Nephron progenitor cell (in vitro differentiated cells): ENCODE measurements at regions not wholly inside any gene's neighbourhood (a gene's known extent, or its start where the extent isn't known, plus 50 kb on each side); places are given as distances from the start of the nearest gene placed in this dataset.

Source experiments
- DNase-seq: peaks from one replicate; pipeline ENCODE4 v3.0.0; 2021
- H3K27ac Mint-ChIP-seq: 2 replicates; pipeline ENCODE4 v1.8.0; 2021; ENCODE audit warnings: mild to moderate bottlenecking, moderate library complexity, mixed read lengths
- H3K27me3 Mint-ChIP-seq: 2 replicates; pipeline ENCODE4 v1.8.0; 2021; ENCODE audit warnings: mild to moderate bottlenecking, low read depth, mixed read lengths; ENCODE audit not compliant: poor library complexity
- H3K36me3 Mint-ChIP-seq: 2 replicates; pipeline ENCODE4 v1.8.0; 2021; ENCODE audit warnings: low read depth, mixed read lengths
- H3K4me1 Mint-ChIP-seq: 2 replicates; pipeline ENCODE4 v1.8.0; 2021; ENCODE audit warnings: mixed read lengths
- H3K4me3 Mint-ChIP-seq: 2 replicates; pipeline ENCODE4 v1.8.0; 2021; ENCODE audit warnings: mild to moderate bottlenecking, moderate library complexity, mixed read lengths
- H3K9me3 Mint-ChIP-seq: 2 replicates; pipeline ENCODE4 v1.8.0; 2021; ENCODE audit warnings: mild to moderate bottlenecking, moderate library complexity, mixed read lengths
- TF ChIP-seq, protein P1 (sequence below): fragments of 200-600 bp; sonication (generic); IDR thresholded peaks from 2 replicates; pipeline ENCODE4 v1.5.0; 2021; ENCODE audit warnings: antibody characterized with exemption

DNA sequence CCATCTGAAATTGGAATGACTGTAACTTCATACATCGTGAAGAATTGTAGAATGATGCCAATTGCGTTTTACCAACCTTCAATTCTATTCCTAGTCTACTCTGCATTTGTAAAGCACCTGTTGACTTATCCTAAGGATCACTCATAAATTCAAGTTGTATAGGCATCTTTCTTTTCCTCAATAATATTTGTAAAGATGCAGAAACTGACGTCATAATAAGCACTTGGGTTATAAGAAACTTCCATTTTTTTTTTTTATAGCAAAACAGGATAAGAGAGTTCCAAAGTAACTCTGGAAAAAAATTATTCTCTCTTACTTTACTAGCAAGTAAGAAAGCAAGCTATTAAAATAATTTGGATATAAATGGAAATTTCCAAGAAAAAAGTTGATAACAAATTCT, 1377.4 kb upstream of the ACVR2A start:
- no peaks in the 10 kb centered on the region for H3K36me3 Mint-ChIP-seq
- TF ChIP-seq, protein P1, sequence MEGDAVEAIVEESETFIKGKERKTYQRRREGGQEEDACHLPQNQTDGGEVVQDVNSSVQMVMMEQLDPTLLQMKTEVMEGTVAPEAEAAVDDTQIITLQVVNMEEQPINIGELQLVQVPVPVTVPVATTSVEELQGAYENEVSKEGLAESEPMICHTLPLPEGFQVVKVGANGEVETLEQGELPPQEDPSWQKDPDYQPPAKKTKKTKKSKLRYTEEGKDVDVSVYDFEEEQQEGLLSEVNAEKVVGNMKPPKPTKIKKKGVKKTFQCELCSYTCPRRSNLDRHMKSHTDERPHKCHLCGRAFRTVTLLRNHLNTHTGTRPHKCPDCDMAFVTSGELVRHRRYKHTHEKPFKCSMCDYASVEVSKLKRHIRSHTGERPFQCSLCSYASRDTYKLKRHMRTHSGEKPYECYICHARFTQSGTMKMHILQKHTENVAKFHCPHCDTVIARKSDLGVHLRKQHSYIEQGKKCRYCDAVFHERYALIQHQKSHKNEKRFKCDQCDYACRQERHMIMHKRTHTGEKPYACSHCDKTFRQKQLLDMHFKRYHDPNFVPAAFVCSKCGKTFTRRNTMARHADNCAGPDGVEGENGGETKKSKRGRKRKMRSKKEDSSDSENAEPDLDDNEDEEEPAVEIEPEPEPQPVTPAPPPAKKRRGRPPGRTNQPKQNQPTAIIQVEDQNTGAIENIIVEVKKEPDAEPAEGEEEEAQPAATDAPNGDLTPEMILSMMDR = no peak
- peaks cover 5% of the 10 kb centered on the region for H3K4me1 Mint-ChIP-seq
- peaks cover 22% of the 10 kb centered on the region for H3K9me3 Mint-ChIP-seq
- H3K27me3 Mint-ChIP-seq = no peaks in the 10 kb centered on the region
- no peak for DNase-seq
- no peak overlapping the region for H3K27ac Mint-ChIP-seq
- no peak overlapping the region for H3K4me3 Mint-ChIP-seq

DNA sequence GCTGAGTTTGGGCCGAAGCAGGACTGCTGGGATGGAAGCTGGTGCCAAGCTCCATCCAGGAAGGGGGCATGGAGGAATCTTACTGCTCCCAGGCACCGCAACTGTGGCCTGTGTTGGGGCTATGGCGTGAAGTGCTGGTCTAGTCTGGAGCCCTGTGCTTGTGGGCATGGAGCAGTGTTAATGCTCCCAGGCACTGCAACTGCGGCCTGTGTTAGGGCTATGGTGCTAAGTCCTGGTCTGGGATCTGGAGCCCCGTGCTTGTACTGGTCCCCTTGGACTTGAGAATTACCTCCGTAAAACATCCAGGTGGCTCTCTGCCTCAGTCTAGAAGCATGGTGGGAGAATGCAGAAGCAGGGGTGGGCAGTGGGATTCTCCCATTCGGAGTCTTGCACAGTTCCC, 1379.4 kb upstream of the ACVR2A start:
- H3K4me1 Mint-ChIP-seq = peaks cover 5% of the 10 kb centered on the region
- H3K4me3 Mint-ChIP-seq = no peak overlapping the region
- DNase-seq = no peak
- H3K36me3 Mint-ChIP-seq = peaks cover 4% of the 10 kb centered on the region
- peaks cover 39% of the 10 kb centered on the region for H3K9me3 Mint-ChIP-seq
- TF ChIP-seq, protein P1 = no peak
- no peak overlapping the region for H3K27ac Mint-ChIP-seq
- H3K27me3 Mint-ChIP-seq = no peaks in the 10 kb centered on the region

DNA sequence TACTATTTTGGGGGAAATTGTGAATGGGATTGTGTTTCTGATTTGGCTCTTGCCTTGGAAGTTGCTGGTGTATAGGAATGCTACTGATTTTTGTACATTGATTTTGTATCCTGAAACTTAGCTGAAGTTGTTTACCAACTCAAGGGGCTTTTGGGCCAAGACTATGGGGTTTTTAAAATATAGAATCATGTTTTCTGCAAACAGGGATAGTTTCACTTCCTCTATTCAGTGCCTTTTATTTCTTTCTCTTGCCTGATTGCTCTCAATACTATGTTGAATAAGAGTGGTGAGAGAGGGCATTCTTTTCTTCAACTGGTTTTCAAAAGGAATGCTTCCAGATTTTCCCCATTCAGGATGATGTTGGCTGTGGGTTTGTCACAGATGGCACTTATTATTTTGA, 1383.8 kb upstream of the ACVR2A start:
- Mint-ChIP-seq H3K9me3 (peaks cover 67% of the 10 kb centered on the region), H3K36me3 (peaks cover 8% of the 10 kb centered on the region), H3K4me1 (peaks cover 4% of the 10 kb centered on the region), H3K27me3 (no peaks in the 10 kb centered on the region), H3K4me3 (no peak overlapping the region), H3K27ac (no peak overlapping the region)
- TF ChIP-seq, protein P1 = no peak
- no peak for DNase-seq

DNA sequence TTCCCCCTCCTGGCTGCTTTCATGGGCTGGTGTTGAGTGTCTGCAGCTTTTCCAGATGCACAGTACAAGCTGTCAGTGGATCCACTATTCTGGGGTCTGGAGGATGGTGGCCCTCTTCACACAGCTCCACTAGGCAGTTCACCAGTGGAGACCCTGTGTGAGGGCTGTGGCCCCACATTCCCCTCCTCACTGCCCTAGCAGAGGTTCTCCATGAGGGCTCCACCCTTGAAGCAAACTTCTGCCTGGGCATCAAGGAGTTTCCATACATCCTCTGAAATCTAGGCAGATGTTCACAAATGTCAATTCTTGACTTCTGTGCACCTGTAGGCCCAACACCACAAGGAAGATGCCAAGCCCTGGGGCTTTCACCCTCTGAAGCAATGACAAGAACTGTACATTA, 1386.2 kb upstream of the ACVR2A start:
- DNase-seq = no peak
- TF ChIP-seq, protein P1 = no peak
- Mint-ChIP-seq H3K9me3 (peaks cover 53% of the 10 kb centered on the region), H3K27me3 (no peaks in the 10 kb centered on the region), H3K4me3 (no peak overlapping the region), H3K36me3 (peaks cover 8% of the 10 kb centered on the region), H3K4me1 (no peaks in the 10 kb centered on the region), H3K27ac (no peak overlapping the region)

DNA sequence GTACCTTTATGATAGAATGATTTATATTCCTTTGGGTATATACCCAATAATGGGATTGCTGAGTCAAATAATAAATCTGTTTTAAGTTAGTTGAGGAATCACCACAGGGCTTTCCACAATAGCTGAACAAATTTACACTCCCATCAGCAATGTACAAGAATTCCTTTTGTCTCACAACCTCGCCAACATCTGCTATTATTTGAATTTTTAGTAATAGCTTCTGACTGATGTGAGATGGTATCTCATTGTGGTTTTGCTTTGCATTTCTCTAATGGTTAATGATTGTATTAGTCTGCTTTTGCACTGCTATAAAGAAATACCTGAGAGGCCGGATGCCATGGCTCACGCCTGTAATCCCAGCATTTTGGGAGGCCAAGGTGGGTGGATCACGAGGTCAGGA, 1387.6 kb upstream of the ACVR2A start:
- Mint-ChIP-seq H3K4me1 (no peaks in the 10 kb centered on the region), H3K9me3 (peaks cover 42% of the 10 kb centered on the region), H3K4me3 (no peak overlapping the region), H3K36me3 (peaks cover 8% of the 10 kb centered on the region), H3K27me3 (no peaks in the 10 kb centered on the region), H3K27ac (no peak overlapping the region)
- no peak for DNase-seq
- TF ChIP-seq, protein P1 = no peak

DNA sequence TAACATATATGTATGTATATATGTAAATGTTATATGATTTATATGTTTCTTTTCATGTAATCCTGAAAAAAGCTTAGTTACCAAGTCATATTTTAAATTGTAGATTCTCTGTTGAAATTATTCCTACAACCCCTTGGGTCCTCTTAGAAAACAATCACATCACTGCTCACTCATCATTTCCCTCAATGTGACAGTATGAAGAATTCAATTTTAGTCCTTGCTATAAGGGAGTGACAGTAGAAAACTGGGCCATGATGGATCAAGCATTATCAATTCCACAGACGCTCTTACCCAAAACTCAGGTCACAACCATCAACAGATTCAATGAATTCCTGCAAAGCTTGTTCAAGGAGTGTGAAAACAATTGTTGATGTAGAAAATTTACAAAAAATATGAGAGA, 1389.5 kb upstream of the ACVR2A start:
- DNase-seq = no peak
- H3K27me3 Mint-ChIP-seq = no peaks in the 10 kb centered on the region
- TF ChIP-seq, protein P1 = no peak
- H3K4me3 Mint-ChIP-seq = no peak overlapping the region
- peaks cover 4% of the 10 kb centered on the region for H3K36me3 Mint-ChIP-seq
- H3K9me3 Mint-ChIP-seq = peaks cover 26% of the 10 kb centered on the region
- peaks cover 6% of the 10 kb centered on the region for H3K4me1 Mint-ChIP-seq
- H3K27ac Mint-ChIP-seq = no peak overlapping the region
